ENCODE measurements at regions not wholly inside any gene's neighbourhood (a gene's known extent, or its start where the extent isn't known, plus 50 kb on each side); places are given as distances from the start of the nearest gene placed in this dataset.

- DNase-seq (ENCODE audit: low read depth) = no peak
These were observed 50.6 kb upstream of the PCDH20 start for GRCh38 chr13:61466280-61466679.
